Parathyroid adenoma (tissue), 2 donors: ENCODE measurements at regions not wholly inside any gene's neighbourhood (a gene's known extent, or its start where the extent isn't known, plus 50 kb on each side); places are given as distances from the start of the nearest gene placed in this dataset.

ENCODE experiments used
- H2AFZ ChIP-seq: fragments of 300-600 bp; sonication (generic); one replicate; pipeline ENCODE4 v1.7.0; 2017; ENCODE audit warnings: antibody characterized with exemption, mild to moderate bottlenecking
- H3K27ac ChIP-seq: fragments of 300-600 bp; sonication (generic); one replicate; pipeline ENCODE4 v1.7.0; 2017
- H3K27me3 ChIP-seq: fragments of 300-600 bp; sonication (generic); one replicate; pipeline ENCODE4 v1.7.0; 2017; ENCODE audit warnings: low read length; ENCODE audit not compliant: control insufficient read depth, insufficient read depth
- H3K36me3 ChIP-seq: fragments of 300-600 bp; sonication (generic); one replicate; pipeline ENCODE4 v1.7.0; 2017; ENCODE audit warnings: low read length; ENCODE audit not compliant: control insufficient read depth, insufficient read depth
- H3K4me1 ChIP-seq: fragments of 300-600 bp; sonication (generic); one replicate; pipeline ENCODE4 v1.7.0; 2017; ENCODE audit warnings: control low read depth
- H3K4me2 ChIP-seq: fragments of 300-600 bp; sonication (generic); one replicate; pipeline ENCODE4 v1.7.0; 2017; ENCODE audit warnings: low read length
- H3K4me3 ChIP-seq: fragments of 300-600 bp; sonication (generic); one replicate; pipeline ENCODE4 v1.7.0; 2017; ENCODE audit warnings: low read depth, low read length
- H3K79me2 ChIP-seq: fragments of 300-600 bp; sonication (generic); one replicate; pipeline ENCODE4 v1.7.0; 2017; ENCODE audit warnings: control low read depth
- H3K9ac ChIP-seq: fragments of 300-600 bp; sonication (generic); one replicate; pipeline ENCODE4 v1.7.0; 2017; ENCODE audit warnings: mild to moderate bottlenecking
- H3K9me3 ChIP-seq: fragments of 300-600 bp; sonication (generic); one replicate; pipeline ENCODE4 v1.7.0; 2017; ENCODE audit warnings: low read length; ENCODE audit not compliant: control insufficient read depth
- CTCF ChIP-seq: fragments of 300-600 bp; sonication (generic); IDR thresholded peaks from one replicate; pipeline ENCODE4 v1.7.0; 2017; ENCODE audit warnings: antibody characterized with exemption, mild to moderate bottlenecking
- donor health status: primary hyperparathyroidism.

GRCh38 chr15:77773903-77774302 is 141.2 kb upstream of the LINGO1 start:
- Histone ChIP-seq H3K27me3 (no peaks in the 10 kb centered on the region), H3K9me3 (no peaks in the 10 kb centered on the region), H3K4me1 (no peaks in the 10 kb centered on the region), H3K79me2 (no peaks in the 10 kb centered on the region), H2AFZ (no peak overlapping the region), H3K4me2 (no peak overlapping the region), H3K36me3 (no peaks in the 10 kb centered on the region), H3K4me3 (no peak overlapping the region), H3K27ac (no peak overlapping the region), H3K9ac (no peak overlapping the region)
- no peak for TF ChIP-seq CTCF

DNA sequence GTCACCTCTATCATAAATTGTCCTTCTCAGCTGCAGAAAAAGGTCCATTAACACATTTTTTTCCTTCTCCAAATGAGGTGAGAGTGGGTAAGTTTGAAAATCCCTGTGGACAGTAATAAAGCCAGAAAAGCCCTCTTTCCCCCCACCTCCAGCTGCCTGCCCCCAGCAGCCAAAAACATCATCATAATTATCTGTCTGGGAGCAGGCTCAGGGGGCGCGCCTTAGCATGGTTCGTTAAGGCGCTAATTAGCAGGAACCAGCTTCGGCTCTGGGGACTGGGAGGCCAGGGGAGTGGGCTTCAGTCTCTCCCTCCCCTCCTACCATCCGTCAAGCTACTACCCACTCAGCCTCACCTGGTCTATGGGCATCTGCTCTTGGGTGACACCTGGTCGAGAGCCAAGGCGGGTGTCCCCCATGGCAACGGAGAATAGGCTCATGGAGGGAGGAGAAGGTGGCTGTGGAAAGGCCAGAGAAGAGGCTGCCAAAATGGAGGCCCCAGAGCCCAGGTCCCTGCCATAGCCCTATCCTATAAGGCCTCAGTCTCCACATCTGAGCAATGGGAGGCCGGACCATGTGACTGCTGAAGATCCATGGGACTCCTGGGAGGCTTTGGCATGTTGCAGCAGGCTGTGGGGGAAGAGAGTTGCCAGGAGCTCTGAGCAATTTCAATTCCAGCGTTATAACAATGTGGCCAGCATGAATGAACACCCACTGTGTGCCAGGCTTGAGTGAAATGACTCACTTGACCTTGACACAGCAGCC is 140.1 kb upstream of the LINGO1 start:
- no peak for TF ChIP-seq CTCF
- Histone ChIP-seq H3K4me3 (no peak overlapping the region), H3K27ac (no peak overlapping the region), H3K36me3 (no peaks in the 10 kb centered on the region), H3K4me2 (no peak overlapping the region), H3K27me3 (no peaks in the 10 kb centered on the region), H3K9ac (no peak overlapping the region), H3K79me2 (no peaks in the 10 kb centered on the region), H3K4me1 (no peaks in the 10 kb centered on the region), H3K9me3 (no peaks in the 10 kb centered on the region), H2AFZ (no peak overlapping the region)

DNA sequence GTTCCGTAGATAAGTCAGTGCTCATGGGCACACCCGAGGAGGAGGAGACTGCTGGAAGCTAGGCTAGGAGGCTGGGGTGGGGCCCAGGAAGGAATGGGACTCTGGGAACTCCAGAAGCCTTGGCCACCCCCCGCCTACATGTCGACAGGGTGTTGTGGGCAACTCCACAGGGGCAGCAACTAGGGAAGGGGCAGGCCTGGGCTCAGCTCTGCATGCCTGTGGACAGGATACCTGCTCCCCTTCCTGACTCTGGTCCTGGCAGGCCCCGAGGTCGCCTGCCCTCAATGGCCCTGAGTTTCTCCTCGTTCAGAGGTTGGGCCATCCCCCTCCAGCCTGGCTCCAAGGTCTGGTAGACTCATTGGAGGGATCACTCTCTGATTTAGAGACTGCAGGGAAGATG is 138.9 kb upstream of the LINGO1 start:
- no peak for TF ChIP-seq CTCF
- H3K9ac ChIP-seq = no peak overlapping the region
- no peak overlapping the region for H3K4me3 ChIP-seq
- no peaks in the 10 kb centered on the region for H3K9me3 ChIP-seq
- no peak overlapping the region for H2AFZ ChIP-seq
- H3K36me3 ChIP-seq = no peaks in the 10 kb centered on the region
- no peak overlapping the region for H3K4me2 ChIP-seq
- H3K27me3 ChIP-seq = no peaks in the 10 kb centered on the region
- no peak overlapping the region for H3K27ac ChIP-seq
- H3K79me2 ChIP-seq = no peaks in the 10 kb centered on the region
- H3K4me1 ChIP-seq = no peaks in the 10 kb centered on the region

- H3K79me2 ChIP-seq = no peaks in the 10 kb centered on the region
- no peak overlapping the region for H3K9ac ChIP-seq
- H3K9me3 ChIP-seq = no peaks in the 10 kb centered on the region
- no peak for TF ChIP-seq CTCF
- no peaks in the 10 kb centered on the region for H3K4me1 ChIP-seq
- H3K27me3 ChIP-seq = no peaks in the 10 kb centered on the region
- no peak overlapping the region for H2AFZ ChIP-seq
- H3K4me3 ChIP-seq = no peak overlapping the region
- no peak overlapping the region for H3K4me2 ChIP-seq
- no peaks in the 10 kb centered on the region for H3K36me3 ChIP-seq
- H3K27ac ChIP-seq = no peak overlapping the region
These were observed 137.0 kb upstream of the LINGO1 start for GRCh38 chr15:77769700-77770099.

DNA sequence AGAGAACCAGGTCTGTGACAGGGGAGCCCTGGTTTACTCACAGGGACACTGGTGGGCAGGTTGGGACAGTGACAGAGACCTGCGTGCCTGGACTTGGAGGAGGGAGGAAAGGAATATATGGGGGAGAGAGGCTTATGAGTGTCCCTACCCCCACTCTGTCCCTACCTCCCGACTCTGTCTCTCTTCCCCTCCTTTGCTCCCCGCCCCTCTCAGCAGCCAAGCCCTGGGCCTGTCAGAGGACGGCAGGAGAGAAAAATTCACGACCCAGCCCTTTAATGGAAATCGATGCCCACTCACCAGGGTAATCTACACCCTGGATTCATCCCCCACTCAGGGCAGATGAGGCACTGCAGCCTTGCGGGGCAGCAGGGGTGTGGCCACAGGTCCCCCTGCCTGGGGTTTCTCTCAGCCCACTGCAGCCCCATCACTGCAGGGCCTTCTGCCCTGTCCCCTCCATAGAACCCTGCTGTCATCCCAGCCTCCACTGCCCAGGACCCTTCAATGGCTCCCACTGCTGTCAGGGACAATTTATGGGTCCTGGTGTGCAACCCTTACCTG is 135.9 kb upstream of the LINGO1 start:
- Histone ChIP-seq H3K9ac (no peak overlapping the region), H3K79me2 (no peaks in the 10 kb centered on the region), H3K4me3 (no peak overlapping the region), H3K4me2 (no peak overlapping the region), H2AFZ (no peak overlapping the region), H3K36me3 (no peaks in the 10 kb centered on the region), H3K4me1 (no peaks in the 10 kb centered on the region), H3K27ac (no peak overlapping the region), H3K27me3 (no peaks in the 10 kb centered on the region), H3K9me3 (no peaks in the 10 kb centered on the region)
- no peak for TF ChIP-seq CTCF
